ENCODE measurements at regions not wholly inside any gene's neighbourhood (a gene's known extent, or its start where the extent isn't known, plus 50 kb on each side); places are given as distances from the start of the nearest gene placed in this dataset.

- no peaks in the 10 kb centered on the region for H3K9me1 ChIP-seq (ENCODE audit: insufficient read depth, low read length)
- 67% methylated on average over 1 of the region's 2 CpGs; no CpG with 5 or more reads in 1 of the 2 experiments for WGBS, 2 experiments (ENCODE audit: extremely low coverage in 2 of 2, insufficient read length in 1 of 2)
- no peak overlapping the region for H2BK5ac ChIP-seq (ENCODE audit: low read depth, low read length, poor library complexity, severe bottlenecking)
- H3K4ac ChIP-seq (ENCODE audit: low read depth, low read length) = no peak overlapping the region
- H2BK15ac ChIP-seq (ENCODE audit: low read depth, low read length) = no peak overlapping the region
- H4K5ac ChIP-seq (ENCODE audit: low read depth, low read length) = no peak overlapping the region
- no peak overlapping the region for H2BK20ac ChIP-seq (ENCODE audit: low read depth, low read length)
- BruUV-seq (replicated peaks) = no TSS peak
- H3K14ac ChIP-seq (replicated peaks; ENCODE audit: low read depth, low read length) = no peak overlapping the region
- ATAC-seq (ENCODE audit: low read depth) (no peak), DNase-seq (no peak)
- ChIA-PET CTCF (no interaction called here), POLR2A (ENCODE audit: unreplicated experiment) (no interaction called here)
- no peak overlapping the region for H3K18ac ChIP-seq (ENCODE audit: low read depth, low read length)
- H2AFZ ChIP-seq (replicated peaks; ENCODE audit: low read length, poor library complexity) = no peak overlapping the region
- H2AK9ac ChIP-seq (replicated peaks; ENCODE audit: low read depth, low read length, poor library complexity) = no peak overlapping the region
- H4K20me1 ChIP-seq (ENCODE audit: insufficient read depth, low read length) = no peaks in the 10 kb centered on the region
- TF ChIP-seq CHD1 (IDR thresholded peaks at IDR 0.05; ENCODE audit: low read depth, low read length) (no peak), CEBPB (IDR thresholded peaks at IDR 0.05; ENCODE audit: low read depth, low read length) (no peak), ELK1 (IDR thresholded peaks at IDR 0.05; ENCODE audit: borderline replicate concordance, low read depth, low read length) (no peak), MAFK (IDR thresholded peaks at IDR 0.05; ENCODE audit: low read depth, low read length) (no peak), RCOR1 (IDR thresholded peaks at IDR 0.05; ENCODE audit: insufficient replicate concordance, low read length) (no peak), MAZ (IDR thresholded peaks at IDR 0.05; ENCODE audit: borderline replicate concordance, low read depth, low read length) (no peak), POLR2A (IDR thresholded peaks at IDR 0.05; ENCODE audit: low read depth, low read length) (no peak), RFX5 (IDR thresholded peaks at IDR 0.05; ENCODE audit: low read depth, low read length) (no peak), RAD21 (IDR thresholded peaks at IDR 0.05; ENCODE audit: low read length) (no peak), FOS (IDR thresholded peaks at IDR 0.05; ENCODE audit: low read depth, low read length) (no peak), SMC3 (IDR thresholded peaks at IDR 0.05; ENCODE audit: low read depth, low read length) (no peak), BHLHE40 (IDR thresholded peaks at IDR 0.05; ENCODE audit: low read depth, low read length) (no peak), MXI1 (IDR thresholded peaks at IDR 0.05; ENCODE audit: borderline replicate concordance, low read depth, low read length) (no peak), NFE2L2 (IDR thresholded peaks at IDR 0.05; ENCODE audit: low read depth, low read length) (no peak)
- TF ChIP-seq, protein P1, sequence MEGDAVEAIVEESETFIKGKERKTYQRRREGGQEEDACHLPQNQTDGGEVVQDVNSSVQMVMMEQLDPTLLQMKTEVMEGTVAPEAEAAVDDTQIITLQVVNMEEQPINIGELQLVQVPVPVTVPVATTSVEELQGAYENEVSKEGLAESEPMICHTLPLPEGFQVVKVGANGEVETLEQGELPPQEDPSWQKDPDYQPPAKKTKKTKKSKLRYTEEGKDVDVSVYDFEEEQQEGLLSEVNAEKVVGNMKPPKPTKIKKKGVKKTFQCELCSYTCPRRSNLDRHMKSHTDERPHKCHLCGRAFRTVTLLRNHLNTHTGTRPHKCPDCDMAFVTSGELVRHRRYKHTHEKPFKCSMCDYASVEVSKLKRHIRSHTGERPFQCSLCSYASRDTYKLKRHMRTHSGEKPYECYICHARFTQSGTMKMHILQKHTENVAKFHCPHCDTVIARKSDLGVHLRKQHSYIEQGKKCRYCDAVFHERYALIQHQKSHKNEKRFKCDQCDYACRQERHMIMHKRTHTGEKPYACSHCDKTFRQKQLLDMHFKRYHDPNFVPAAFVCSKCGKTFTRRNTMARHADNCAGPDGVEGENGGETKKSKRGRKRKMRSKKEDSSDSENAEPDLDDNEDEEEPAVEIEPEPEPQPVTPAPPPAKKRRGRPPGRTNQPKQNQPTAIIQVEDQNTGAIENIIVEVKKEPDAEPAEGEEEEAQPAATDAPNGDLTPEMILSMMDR (conservative IDR thresholded peaks at IDR 0.05; ENCODE audit: low read depth, low read length) = no peak
- TF ChIP-seq, protein P2, sequence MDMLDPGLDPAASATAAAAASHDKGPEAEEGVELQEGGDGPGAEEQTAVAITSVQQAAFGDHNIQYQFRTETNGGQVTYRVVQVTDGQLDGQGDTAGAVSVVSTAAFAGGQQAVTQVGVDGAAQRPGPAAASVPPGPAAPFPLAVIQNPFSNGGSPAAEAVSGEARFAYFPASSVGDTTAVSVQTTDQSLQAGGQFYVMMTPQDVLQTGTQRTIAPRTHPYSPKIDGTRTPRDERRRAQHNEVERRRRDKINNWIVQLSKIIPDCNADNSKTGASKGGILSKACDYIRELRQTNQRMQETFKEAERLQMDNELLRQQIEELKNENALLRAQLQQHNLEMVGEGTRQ (IDR thresholded peaks at IDR 0.05; ENCODE audit: low read depth, low read length) = no peak
- no peak overlapping the region for H2BK120ac ChIP-seq (ENCODE audit: low read depth, low read length)
- no peaks in the 10 kb centered on the region for H3K36me3 ChIP-seq (ENCODE audit: control insufficient read depth, insufficient read depth, low read length)
- H3K4me1 ChIP-seq (ENCODE audit: control insufficient read depth, insufficient read depth, low read length) = no peaks in the 10 kb centered on the region
- 0 out of 2 replicates have a peak, but pooled peaks cover 2% of the 10 kb centered on the region for H3K9me3 ChIP-seq (ENCODE audit: control insufficient read depth, insufficient read depth, low read length)
- in situ Hi-C loops (cut with MboI; ENCODE audit: low sequenced_read_pairs) (no loop called here), intact Hi-C loops (cut with micrococcal nuclease) (no loop called here), dilution Hi-C loops (cut with HindIII; ENCODE audit: low sequenced_read_pairs, unreplicated experiment) (no loop called here)
- H3K9ac ChIP-seq (ENCODE audit: low read depth, low read length) = no peak overlapping the region
- H3K23ac ChIP-seq (ENCODE audit: low read depth, low read length) = no peak overlapping the region
- H3K27me3 ChIP-seq (ENCODE audit: control insufficient read depth, insufficient read depth, low read length) = no peaks in the 10 kb centered on the region
- no peak overlapping the region for H4K91ac ChIP-seq (ENCODE audit: insufficient read depth, low read depth, low read length)
- no peak overlapping the region for H3K4me2 ChIP-seq (ENCODE audit: low read depth, low read length)
- no peaks in the 10 kb centered on the region for H3K79me1 ChIP-seq (ENCODE audit: low read depth in 1 of 2, low read length in 2 of 2)
- no peak overlapping the region for H3K4me3 ChIP-seq (ENCODE audit: insufficient read depth, low read depth, low read length)
- no peak overlapping the region for H3K56ac ChIP-seq (ENCODE audit: extremely low read depth, insufficient read depth, low read length)
- H4K8ac ChIP-seq (ENCODE audit: low read depth in 2 of 2, low read length in 2 of 2) = no peak overlapping the region
- H2AK5ac ChIP-seq (ENCODE audit: low read depth, low read length) = no peak overlapping the region
- H3K27ac ChIP-seq (ENCODE audit: insufficient read depth, low read length) = no peak overlapping the region
Observed at GRCh38 chr6:102216232-102216631, 822.7 kb downstream of the GRIK2 start.
